ENCODE measurements at regions not wholly inside any gene's neighbourhood (a gene's known extent, or its start where the extent isn't known, plus 50 kb on each side); places are given as distances from the start of the nearest gene placed in this dataset.

DNA sequence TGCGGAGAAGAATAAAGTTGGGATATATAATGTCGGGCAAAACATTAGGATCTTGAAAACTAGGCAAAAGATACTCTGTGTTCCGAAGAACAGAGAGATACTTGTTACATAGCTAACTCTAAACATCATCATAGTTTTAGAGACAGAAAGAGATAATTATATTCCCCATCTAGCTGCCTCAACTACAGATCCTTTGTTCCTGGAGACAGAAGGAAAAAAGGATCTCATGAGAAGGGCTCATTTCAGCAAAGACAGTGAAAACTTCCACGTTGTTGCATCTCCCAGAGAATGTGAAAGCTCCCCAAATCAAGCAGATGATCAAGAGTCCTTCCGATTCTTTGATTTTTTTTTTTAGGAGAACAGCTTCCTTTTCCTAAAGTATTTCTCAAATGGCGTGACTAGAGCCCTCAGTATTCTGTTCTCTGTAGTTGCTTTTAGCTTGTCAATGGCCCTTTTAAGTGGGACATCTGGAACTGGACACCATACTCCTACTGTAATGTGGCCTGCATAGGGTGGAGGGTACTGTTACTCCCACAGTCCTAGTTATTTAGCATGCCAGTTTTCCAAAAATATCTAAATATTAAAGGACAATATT lies 1048.2 kb downstream of the TTLL7 start:
- no peaks in the 10 kb centered on the region for H3K4me1 Mint-ChIP-seq
- H3K27me3 Mint-ChIP-seq = no peaks in the 10 kb centered on the region
- H3K36me3 Mint-ChIP-seq (ENCODE audit: low read depth) = no peaks in the 10 kb centered on the region
- DNase-seq = no peak
- no peak overlapping the region for H3K27ac Mint-ChIP-seq
- no peak overlapping the region for H3K4me3 Mint-ChIP-seq
- H3K9me3 Mint-ChIP-seq = no peaks in the 10 kb centered on the region
- ATAC-seq = no peak

DNA sequence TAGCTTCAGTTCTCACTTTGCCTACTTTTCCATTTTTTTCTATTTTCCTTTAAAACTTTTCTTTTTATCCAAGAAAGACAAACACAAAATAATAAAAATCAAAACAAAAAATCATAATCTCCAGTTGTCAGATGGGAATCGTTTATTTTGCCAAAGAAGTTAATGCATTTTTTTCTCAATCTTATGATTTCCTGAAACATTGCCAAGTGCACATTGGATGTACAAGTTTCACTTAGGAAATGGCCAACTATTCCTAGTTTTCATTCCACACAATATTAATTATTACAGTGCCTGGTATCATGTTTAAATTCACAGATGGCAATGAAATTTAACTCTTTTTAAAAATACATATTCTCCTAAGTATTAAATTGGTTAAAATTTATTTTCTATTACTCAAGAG lies 1050.5 kb downstream of the TTLL7 start:
- Mint-ChIP-seq H3K36me3 (ENCODE audit: low read depth) (no peaks in the 10 kb centered on the region), H3K27ac (no peak overlapping the region), H3K4me1 (no peaks in the 10 kb centered on the region), H3K27me3 (no peaks in the 10 kb centered on the region), H3K4me3 (no peak overlapping the region), H3K9me3 (no peaks in the 10 kb centered on the region)
- ATAC-seq (no peak), DNase-seq (no peak)

DNA sequence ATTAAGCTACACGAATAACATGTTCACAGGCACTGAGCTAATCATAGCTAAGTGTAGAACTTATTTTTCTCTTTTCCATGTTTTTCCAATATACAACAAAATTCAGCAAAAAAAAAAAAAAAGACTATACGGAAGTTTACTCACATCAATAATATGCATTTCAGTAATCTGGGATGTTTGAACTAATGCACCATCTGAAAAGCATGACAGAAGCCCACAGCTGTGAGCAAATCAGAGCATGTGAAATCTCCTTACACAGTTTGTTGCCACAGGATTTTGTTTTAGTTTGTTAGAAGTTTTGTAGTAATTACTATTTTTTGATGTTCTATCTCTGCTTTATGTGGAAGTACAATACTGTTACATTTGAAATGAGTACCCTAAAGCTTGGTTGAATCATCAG lies 1051.7 kb downstream of the TTLL7 start:
- no peak overlapping the region for H3K4me3 Mint-ChIP-seq
- no peaks in the 10 kb centered on the region for H3K27me3 Mint-ChIP-seq
- DNase-seq = no peak
- no peaks in the 10 kb centered on the region for H3K9me3 Mint-ChIP-seq
- no peak overlapping the region for H3K27ac Mint-ChIP-seq
- no peaks in the 10 kb centered on the region for H3K4me1 Mint-ChIP-seq
- no peaks in the 10 kb centered on the region for H3K36me3 Mint-ChIP-seq (ENCODE audit: low read depth)
- no peak for ATAC-seq

DNA sequence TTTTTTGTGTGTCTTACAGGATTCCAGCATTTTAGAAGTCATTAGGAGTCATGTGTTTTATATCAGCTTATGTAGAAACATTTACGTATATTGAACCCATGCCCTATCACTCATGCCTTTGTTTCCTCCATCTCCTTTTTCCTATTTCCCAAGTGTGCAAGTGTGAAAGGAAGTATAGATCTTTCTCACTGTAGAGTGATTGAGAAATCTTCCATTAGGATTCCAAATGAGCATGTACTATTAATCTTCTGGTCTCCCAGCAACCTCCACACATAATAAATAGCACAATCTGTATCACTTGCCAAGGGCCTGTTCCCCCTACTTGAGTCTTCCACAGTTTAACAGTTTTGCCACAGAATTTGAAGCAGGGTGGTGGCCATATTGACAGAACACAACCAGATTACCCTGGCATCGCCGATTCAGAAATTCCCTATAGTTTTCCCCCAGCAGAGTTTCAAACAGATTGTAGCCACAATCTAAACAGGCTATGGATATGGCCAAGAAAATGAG lies 1052.8 kb downstream of the TTLL7 start:
- H3K36me3 Mint-ChIP-seq (ENCODE audit: low read depth) = no peaks in the 10 kb centered on the region
- H3K4me3 Mint-ChIP-seq = no peak overlapping the region
- no peak overlapping the region for H3K27ac Mint-ChIP-seq
- ATAC-seq = no peak
- no peaks in the 10 kb centered on the region for H3K9me3 Mint-ChIP-seq
- no peaks in the 10 kb centered on the region for H3K27me3 Mint-ChIP-seq
- H3K4me1 Mint-ChIP-seq = no peaks in the 10 kb centered on the region
- no peak for DNase-seq

DNA sequence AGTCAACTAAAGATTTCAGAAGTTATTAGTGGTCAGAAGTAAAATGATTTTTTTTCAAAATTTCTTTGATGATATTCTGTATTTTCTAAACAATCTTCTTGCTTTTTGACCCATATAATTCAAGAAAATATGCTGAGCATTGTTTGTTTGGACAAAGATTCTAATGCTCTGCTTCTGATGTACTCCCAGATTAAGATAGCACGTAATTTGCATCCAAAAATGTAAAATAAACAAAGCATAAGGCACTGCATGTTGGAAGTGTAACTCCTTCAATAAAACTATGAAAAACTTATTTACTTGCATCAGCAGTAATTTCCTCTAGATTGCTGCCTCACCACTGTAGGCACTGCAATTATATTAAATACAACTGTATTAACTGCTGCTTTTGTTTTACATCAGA lies 1054.1 kb downstream of the TTLL7 start:
- DNase-seq (no peak), ATAC-seq (no peak)
- H3K9me3 Mint-ChIP-seq = no peaks in the 10 kb centered on the region
- no peak overlapping the region for H3K27ac Mint-ChIP-seq
- H3K4me1 Mint-ChIP-seq = no peaks in the 10 kb centered on the region
- no peak overlapping the region for H3K4me3 Mint-ChIP-seq
- no peaks in the 10 kb centered on the region for H3K36me3 Mint-ChIP-seq (ENCODE audit: low read depth)
- no peaks in the 10 kb centered on the region for H3K27me3 Mint-ChIP-seq

DNA sequence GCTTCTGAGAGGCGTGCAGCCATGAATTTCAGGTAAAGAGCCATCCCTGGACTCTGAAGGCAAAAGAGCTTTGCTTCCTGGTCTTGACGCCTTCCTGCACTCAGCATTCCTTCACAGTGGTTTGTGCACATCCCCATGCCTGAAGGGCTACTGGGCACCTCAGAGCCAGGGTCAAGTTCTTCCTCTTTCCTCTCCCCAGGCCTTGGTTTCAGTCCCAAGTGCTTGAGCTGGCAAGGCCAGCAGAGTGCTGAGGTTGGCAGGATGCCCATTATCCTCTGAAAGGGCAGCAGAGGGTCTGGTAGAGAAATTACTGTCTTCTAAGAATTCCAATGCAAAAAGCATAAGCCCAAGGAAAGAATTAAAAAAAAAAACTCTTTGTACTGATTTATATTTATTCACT lies 1064.9 kb downstream of the TTLL7 start:
- Mint-ChIP-seq H3K4me3 (no peak overlapping the region), H3K4me1 (no peaks in the 10 kb centered on the region), H3K9me3 (peaks cover 17% of the 10 kb centered on the region), H3K36me3 (ENCODE audit: low read depth) (no peaks in the 10 kb centered on the region), H3K27me3 (peaks cover 1% of the 10 kb centered on the region), H3K27ac (no peak overlapping the region)
- DNase-seq = no peak
- ATAC-seq = no peak

DNA sequence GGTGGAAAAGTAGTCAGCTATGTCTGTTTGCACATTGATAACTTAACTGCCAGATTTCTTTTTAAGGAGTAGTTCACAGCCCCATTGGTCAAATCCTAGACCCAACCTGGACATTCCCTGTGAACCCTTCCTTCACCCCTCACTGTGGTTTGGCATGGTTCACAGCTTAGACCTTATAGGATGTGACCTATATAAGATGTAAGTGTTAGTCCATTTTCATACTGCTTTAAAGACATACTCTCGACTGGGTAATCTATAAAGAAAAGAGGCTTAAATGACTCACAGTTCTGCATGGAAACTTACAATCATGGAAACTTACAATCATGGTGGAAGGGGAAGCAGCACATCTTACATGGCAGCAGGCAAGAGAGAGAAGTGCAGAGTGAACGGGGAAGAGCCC lies 1066.2 kb downstream of the TTLL7 start:
- H3K4me3 Mint-ChIP-seq = no peak overlapping the region
- no peaks in the 10 kb centered on the region for H3K4me1 Mint-ChIP-seq
- H3K36me3 Mint-ChIP-seq (ENCODE audit: low read depth) = no peaks in the 10 kb centered on the region
- no peak overlapping the region for H3K27ac Mint-ChIP-seq
- ATAC-seq (no peak), DNase-seq (no peak)
- H3K27me3 Mint-ChIP-seq = peaks cover 1% of the 10 kb centered on the region
- H3K9me3 Mint-ChIP-seq = peaks cover 17% of the 10 kb centered on the region

DNA sequence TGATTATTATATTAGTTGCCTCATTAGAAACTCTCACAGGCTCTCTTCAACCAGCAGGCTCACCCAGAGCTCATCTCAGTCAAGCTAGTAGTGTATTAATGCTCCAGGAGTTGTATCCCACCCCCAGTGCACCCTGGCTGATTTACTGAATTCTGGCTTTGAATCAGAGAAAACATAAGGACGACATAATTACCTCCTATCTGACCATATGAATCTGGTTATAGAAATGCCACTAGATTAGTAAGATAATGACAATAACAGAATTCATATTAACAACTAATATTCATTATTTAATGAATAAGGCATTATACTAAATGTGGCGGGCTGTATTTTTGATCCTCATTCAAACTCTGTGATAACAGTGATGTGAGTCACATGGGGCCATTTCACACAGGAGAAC lies 1066.7 kb downstream of the TTLL7 start:
- H3K4me1 Mint-ChIP-seq = no peaks in the 10 kb centered on the region

DNA sequence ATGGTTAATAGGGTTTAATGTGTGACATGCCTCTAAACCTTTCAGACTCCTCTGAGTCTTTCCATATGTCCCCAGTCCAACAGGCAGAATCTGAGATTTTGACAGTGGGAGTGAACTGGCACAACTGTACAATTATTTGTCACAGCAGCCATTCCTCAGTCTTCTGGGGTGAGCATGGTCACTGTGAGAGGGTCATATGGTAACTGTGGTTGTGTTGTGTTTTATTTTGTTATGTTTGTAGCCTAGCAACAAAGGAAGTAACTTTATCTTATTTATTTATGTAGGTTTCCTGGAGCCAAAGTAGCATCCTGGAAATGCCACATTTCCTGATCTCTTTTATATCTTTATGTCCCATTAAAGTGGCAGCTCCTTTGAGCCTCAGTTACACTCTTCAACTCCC lies 1067.9 kb downstream of the TTLL7 start:
- Mint-ChIP-seq H3K4me1 (no peaks in the 10 kb centered on the region), H3K27ac (no peak overlapping the region), H3K4me3 (no peak overlapping the region), H3K36me3 (ENCODE audit: low read depth) (no peaks in the 10 kb centered on the region), H3K27me3 (no peaks in the 10 kb centered on the region), H3K9me3 (peaks cover 10% of the 10 kb centered on the region)
- DNase-seq (no peak), ATAC-seq (no peak)

More for the DNA sequence above, 1066.7 kb downstream of the TTLL7 start:
- DNase-seq (no peak), ATAC-seq (no peak)
- H3K9me3 Mint-ChIP-seq = peaks cover 13% of the 10 kb centered on the region
- H3K36me3 Mint-ChIP-seq (ENCODE audit: low read depth) = no peaks in the 10 kb centered on the region
- no peak overlapping the region for H3K27ac Mint-ChIP-seq
- H3K4me3 Mint-ChIP-seq = no peak overlapping the region
- peaks cover 1% of the 10 kb centered on the region for H3K27me3 Mint-ChIP-seq

DNA sequence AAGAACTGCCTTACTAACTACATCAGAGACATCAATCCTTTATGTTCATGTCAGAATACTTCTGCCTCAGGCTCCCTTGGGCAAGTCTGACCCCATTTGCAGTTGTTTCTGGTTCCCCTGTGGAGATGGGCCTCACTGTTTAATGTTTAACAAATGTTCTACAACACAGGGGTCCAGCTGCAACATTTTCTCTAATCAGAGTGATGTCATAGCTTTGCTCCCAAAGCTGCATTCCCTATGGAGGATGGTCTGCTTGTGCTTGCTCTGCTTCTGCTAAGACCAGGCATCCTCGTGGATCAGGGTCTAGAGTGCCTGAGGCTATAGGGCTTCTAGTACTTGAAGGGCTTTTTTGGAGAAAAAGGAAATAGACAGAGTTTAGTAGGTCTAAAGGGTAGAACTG lies 1071.2 kb downstream of the TTLL7 start:
- ATAC-seq (no peak), DNase-seq (no peak)
- peaks cover under 1% of the 10 kb centered on the region for H3K9me3 Mint-ChIP-seq
- no peaks in the 10 kb centered on the region for H3K36me3 Mint-ChIP-seq (ENCODE audit: low read depth)
- H3K4me3 Mint-ChIP-seq = no peak overlapping the region
- H3K27ac Mint-ChIP-seq = no peak overlapping the region
- no peaks in the 10 kb centered on the region for H3K4me1 Mint-ChIP-seq
- H3K27me3 Mint-ChIP-seq = no peaks in the 10 kb centered on the region

DNA sequence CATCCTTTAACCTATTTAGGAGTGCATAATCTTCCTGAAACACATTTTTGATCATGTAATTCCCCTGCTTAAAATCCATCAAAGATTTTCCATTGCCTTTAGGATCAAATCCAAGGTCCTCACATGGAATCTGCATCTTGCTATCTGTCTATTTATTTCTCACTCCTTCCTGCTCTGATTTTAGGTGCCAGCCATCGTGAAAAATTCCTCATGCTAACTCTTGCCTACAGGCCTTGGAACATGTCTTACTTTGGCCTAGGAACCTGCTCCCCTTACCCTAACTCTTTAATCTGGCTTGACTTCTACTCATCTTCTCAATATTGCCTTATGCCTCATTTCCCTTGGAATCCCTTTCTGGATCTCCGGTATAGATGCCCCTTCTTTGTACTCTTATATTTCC lies 1074.3 kb downstream of the TTLL7 start:
- Mint-ChIP-seq H3K4me1 (no peaks in the 10 kb centered on the region), H3K36me3 (ENCODE audit: low read depth) (no peaks in the 10 kb centered on the region), H3K27me3 (no peaks in the 10 kb centered on the region), H3K4me3 (no peak overlapping the region), H3K27ac (no peak overlapping the region), H3K9me3 (no peaks in the 10 kb centered on the region)
- DNase-seq (no peak), ATAC-seq (no peak)

DNA sequence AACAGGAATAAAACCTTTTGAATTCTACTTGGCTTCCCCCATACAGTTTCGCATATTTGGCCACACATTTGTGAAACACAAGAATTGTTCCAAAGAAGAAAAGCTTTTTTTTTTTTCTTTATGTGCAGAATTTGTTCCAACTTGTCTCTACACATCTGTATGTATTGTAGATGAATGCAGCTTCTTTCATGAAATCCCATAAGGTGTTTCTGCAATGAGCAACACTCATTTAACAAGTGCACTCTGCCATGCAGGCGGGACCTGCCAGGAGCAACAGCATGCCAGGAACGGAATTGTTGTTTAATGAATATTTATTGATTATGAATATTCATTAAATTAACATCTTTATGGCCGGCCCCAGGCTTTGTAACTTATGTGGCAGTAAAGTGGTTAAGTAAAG lies 1075.0 kb downstream of the TTLL7 start:
- H3K4me3 Mint-ChIP-seq = no peak overlapping the region
- no peaks in the 10 kb centered on the region for H3K27me3 Mint-ChIP-seq
- no peak for DNase-seq
- no peak for ATAC-seq
- H3K27ac Mint-ChIP-seq = no peak overlapping the region
- no peaks in the 10 kb centered on the region for H3K4me1 Mint-ChIP-seq
- no peaks in the 10 kb centered on the region for H3K36me3 Mint-ChIP-seq (ENCODE audit: low read depth)
- H3K9me3 Mint-ChIP-seq = no peaks in the 10 kb centered on the region

DNA sequence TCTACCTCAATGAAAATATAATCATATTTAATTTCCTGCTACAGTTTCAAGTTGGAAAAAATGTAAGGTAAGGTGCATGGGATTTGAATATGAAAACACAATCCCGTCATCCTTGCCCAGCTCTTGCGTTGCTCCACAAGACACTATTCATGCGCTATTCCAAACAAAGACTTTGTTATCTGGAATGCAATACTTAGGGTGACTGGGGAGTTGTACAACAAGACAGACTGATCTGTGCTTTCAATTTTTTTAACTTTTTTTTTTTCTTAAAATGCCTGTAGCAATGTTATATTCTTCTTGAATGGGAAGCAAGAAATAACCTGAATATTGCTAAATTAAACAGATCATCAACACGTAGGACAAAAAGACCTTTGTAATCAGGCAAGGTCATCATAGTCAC lies 1077.2 kb downstream of the TTLL7 start:
- DNase-seq (no peak), ATAC-seq (no peak)
- Mint-ChIP-seq H3K4me3 (no peak overlapping the region), H3K9me3 (no peaks in the 10 kb centered on the region), H3K36me3 (ENCODE audit: low read depth) (no peaks in the 10 kb centered on the region), H3K27ac (no peak overlapping the region), H3K27me3 (no peaks in the 10 kb centered on the region), H3K4me1 (no peaks in the 10 kb centered on the region)

DNA sequence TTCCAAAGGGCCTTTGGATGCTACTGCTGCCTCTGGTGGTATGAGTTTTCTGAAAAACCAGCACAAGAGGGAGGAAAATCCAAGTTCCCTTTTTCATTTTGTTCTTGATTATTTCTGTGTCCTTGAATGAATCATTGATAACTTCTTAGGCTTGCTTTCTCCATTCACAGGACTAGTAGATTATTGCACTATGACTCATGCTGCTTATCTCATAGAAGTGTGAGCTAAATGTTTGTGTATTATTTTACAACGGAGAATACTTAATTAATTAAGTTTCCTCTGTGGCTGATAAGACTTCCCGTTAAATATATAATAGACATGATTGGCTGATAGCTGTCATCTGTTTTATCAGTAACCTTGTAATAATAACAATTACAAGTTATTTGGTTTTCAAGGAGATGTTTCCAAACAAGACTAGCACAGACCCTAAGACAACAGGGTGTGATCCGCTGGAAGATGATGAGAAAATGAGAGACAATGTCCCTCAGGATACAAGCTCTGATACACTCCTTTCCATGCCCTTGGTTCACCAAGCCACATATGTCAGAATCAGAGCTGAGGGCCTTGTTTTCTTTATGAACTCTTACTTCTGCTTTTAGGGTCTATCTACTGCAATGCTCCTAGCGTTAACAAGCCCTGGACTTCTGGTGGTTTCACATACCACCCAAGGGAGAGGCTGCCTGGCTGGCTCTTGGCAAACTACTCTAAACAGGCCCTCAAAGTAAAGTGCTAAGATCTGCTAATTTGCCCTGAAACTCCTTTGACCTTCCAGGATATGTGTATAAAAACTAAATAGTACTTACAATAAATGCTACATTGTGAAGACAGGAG lies 1078.3 kb downstream of the TTLL7 start:
- Mint-ChIP-seq H3K9me3 (no peaks in the 10 kb centered on the region), H3K27me3 (no peaks in the 10 kb centered on the region), H3K36me3 (ENCODE audit: low read depth) (no peaks in the 10 kb centered on the region), H3K27ac (no peak overlapping the region), H3K4me3 (no peak overlapping the region), H3K4me1 (no peaks in the 10 kb centered on the region)
- DNase-seq = no peak
- no peak for ATAC-seq

DNA sequence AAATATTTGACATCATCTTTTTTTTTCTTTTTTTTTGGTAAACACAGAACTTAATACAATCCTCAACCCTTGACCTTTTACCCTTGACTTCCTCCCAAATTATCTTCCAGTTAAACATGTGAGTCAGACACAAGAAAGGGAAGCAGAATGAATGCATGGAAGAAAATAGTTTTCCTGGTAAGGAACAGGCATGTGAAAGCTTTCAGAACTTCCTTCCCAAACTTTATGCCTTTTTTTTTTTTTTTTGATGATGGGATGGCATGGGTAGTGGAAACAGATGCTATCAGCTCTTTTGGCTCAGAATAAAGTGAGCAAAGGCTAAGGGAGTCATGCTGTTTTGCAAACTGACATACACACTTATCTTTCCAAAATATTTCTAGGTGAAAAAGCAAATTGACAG lies 1079.1 kb downstream of the TTLL7 start:
- ATAC-seq (no peak), DNase-seq (no peak)
- Mint-ChIP-seq H3K27me3 (no peaks in the 10 kb centered on the region), H3K4me1 (no peaks in the 10 kb centered on the region), H3K9me3 (no peaks in the 10 kb centered on the region), H3K36me3 (ENCODE audit: low read depth) (no peaks in the 10 kb centered on the region), H3K4me3 (no peak overlapping the region), H3K27ac (no peak overlapping the region)
